CD1c-positive myeloid dendritic cell (primary cell): ENCODE measurements at regions not wholly inside any gene's neighbourhood (a gene's known extent, or its start where the extent isn't known, plus 50 kb on each side); places are given as distances from the start of the nearest gene placed in this dataset.
"Not testable (repeated sequence)": the region's sequence is repeated elsewhere in the genome, so short reads cannot be mapped to it uniquely, and the experiment has no call there.

Source experiments
- DNase-seq: peaks from one replicate; pipeline ENCODE4 v3.0.0-alpha.2; 2016; ENCODE audit errors: extremely low spot score

DNA sequence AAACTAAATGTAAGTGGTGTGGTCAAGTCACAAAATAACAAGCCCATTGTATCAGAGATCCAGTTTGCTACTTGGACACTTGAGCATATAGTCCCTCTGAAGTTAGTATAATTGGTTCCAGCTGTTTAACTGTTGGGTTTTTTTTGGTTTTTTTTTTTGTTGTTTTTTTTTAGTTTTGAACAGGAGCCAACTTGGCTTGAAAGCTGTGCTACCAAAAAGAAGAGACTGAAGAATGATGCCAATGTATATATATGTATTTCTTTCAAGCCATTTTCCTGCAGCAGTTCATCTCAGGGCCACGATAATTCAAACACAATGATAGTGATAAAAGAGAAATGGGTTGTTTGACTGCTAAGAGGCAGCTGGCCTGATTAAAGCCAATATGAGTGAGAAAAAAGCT is 138.3 kb downstream of the PCDH18 start:
- no peak for DNase-seq

- no peak for DNase-seq
Measured at GRCh38 chr4:137393044-137393443, 139.2 kb downstream of the PCDH18 start.

DNA sequence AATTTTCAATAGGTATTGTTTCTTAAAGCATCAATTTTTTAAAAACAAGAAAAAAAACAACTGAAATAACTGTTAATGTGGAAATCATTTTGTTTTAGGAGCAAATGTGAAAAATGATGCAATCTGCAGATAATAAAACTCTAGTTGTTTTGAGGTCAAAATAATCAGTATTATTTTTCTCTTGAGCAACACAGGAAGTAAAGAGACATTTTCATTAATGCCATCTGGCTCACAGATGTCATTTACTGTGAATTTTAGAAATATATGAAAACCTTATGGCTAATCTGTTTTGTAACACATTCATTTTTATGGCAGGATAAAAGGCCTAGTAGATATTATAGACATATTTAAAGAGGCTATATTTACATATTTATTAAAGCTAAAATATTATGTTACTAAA is 141.6 kb downstream of the PCDH18 start:
- no peak for DNase-seq

- no peak for DNase-seq
Measured at GRCh38 chr4:137389911-137390520, 142.3 kb downstream of the PCDH18 start.

DNA sequence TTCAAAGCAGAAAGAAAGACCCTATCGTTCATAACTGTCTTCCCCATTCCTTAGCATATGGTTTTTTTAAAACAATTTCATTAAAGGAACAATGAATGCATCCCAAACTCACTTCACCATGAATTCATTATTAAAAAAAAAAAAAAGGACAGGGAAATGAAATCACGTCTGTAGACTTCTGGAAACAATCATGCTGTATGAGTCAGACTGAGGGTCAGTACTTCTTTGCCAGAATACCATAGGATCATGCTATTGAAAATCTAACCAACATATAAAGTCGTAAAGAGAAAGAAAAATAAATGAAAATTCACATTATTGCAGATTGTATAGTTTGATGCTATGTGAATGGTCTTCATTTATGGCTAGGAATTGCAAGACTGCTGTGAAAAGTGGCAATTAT is 144.4 kb downstream of the PCDH18 start:
- no peak for DNase-seq

GRCh38 chr4:137384476-137384875 is 147.8 kb downstream of the PCDH18 start:
- no peak for DNase-seq

GRCh38 chr4:137378821-137379220 is 153.5 kb downstream of the PCDH18 start:
- DNase-seq = no peak

GRCh38 chr4:137378393-137378792 is 153.9 kb downstream of the PCDH18 start:
- no peak for DNase-seq

- no peak for DNase-seq
Measured at GRCh38 chr4:137376312-137376711, 156.0 kb downstream of the PCDH18 start.

DNA sequence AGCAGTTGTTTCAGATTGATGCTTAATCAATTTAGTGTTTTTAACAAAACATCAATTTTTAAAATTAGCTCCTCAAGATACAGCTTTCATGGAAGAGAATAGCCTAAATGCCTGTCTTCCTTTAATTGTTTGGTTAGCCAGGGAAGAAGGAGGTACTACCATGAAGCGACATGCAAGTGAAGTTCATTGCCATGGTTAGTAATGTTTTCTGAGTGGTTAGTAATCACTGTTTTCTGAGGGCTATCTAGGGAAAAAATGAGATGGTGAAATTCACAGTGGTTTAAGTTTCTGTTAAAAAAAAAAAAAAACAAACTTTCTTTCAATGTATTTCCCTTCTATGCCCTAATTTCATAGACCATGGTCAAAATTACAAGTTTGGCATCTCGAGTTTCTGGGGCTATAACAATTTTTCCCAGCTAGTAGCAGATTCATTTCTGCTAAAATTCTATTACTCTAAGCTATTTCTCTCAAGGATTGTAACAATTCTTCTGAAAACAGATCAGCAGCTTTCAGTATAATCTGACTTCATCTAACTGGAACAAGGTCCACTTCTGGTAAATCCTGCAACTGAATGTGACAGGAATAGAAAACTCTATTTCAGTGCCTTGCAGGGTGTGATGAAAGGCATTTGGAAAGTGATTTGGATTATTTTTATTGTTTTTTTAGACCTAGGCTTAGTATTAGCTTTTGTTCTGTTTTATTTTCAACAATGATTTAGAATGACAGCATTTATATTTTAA is 157.0 kb downstream of the PCDH18 start:
- DNase-seq = no peak

DNA sequence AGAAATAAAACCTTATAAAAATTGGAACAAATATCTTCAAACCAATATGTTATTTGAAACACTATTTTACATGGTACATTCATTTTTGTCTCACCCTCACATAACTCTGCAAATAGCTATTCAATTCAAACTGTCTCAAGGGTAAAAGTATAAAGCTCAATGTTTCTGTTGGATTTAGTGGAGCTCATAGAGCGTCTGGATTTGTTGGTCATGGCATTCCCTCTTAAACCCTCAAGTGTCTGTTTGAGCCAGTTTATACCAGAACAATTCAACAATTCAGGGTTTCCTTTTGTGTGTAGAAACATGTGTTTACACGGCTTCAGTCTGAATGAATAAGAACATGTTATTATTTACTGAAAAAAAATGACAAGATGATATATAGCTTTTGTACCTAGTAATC is 161.6 kb downstream of the PCDH18 start:
- no peak for DNase-seq

DNA sequence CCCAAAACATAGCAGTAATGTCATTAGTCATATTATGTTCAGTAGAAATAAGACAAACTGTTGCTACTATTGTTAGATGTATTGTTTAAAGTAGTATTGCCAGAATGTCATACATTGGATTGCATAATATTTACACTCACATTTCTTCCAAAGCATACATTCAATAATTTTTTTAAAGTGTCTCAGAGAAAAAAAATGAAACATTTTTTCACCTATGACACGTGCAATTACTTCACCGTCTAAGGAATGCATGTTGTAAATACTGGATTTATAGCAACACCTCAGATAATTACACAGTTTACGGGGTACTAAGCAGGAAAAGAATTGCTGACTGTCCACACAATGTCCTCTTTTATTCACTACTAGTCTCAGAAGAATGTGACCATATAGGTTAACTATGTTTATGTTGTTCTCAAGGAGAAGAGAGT is 162.1 kb downstream of the PCDH18 start:
- DNase-seq = no peak

GRCh38 chr4:137367620-137368019 is 164.7 kb downstream of the PCDH18 start:
- no peak for DNase-seq

- DNase-seq = no peak
Measured at GRCh38 chr4:137363496-137363895, 168.8 kb downstream of the PCDH18 start.

DNA sequence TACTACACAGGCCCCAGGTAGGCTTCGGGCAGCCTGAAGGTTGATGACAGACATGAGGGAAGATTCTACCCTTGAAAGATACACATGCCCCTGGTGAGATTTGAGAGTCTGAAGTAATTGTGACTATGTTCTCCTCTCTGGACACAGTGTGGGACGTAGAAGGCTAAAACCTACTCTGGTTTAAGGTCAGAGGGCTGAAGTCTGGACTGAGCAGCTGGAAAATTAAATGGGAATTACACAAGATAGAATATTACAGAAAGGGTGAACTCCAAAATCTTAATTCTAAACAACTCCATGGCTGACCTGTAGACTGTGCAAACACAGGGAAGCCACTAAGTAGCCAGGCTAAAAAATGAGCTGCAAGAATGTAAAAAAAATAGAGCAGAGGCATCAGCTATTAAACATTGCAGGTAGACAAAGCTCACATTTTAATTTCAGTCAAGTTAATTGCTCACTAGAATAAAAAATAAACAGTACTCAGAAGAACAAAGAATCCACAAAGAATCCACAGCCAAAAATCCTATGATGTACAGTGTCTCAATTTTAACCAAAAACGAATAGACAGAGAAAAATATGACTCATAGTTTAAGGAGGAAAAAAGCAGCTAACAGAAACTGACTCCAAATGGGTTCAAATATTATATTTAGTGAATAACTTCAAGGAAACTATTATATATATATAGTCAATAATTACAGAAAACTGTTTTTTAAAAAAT is 170.4 kb downstream of the PCDH18 start:
- DNase-seq = no peak

- no peak for DNase-seq
Measured at GRCh38 chr4:137360761-137361160, 171.5 kb downstream of the PCDH18 start.

DNA sequence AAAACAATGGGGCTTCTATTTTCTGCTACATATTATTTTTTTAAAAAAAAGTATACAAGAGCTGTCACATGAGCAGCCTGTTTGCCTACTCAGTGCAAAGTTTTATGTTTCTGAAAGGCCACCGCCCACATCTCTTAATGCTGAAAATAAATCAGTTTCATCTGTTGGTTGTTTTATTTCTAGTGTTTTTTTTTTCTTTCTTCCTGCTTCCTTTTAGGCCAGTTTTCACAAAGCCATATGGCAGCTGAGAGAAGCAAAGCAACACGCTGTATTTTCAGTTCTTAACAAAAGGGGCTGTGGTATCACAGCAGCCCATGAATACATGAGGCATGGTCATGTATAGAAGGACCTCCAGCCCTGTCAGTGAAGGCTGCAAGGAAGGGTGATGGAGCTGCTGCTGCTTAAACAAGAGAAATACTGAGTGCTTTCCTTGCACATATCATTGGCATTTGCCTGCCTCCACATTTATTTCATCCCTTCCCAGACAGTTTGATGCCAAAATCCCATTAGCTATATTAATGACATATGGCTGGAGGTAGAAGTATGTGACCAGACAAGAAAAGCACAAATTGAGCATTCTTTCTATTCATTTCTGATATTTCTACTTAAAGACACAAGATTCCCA is 172.5 kb downstream of the PCDH18 start:
- no peak for DNase-seq

DNA sequence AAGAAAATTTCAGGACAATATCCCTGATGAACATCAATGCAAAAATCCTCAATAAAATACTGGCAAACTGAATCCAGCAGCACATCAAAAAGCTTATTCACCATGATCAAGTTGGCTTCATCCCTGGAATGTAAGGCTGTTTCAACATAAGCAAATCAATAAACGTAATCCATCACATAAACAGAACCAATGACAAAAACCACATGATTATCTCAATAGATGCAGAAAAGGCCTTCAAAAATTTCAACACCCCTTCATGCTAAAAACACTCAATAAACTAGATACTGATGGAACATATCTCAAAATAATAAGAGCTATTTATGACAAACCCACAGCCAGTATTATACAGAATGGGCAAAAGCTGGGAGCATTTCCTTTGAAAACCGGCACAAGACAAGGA is 177.7 kb downstream of the PCDH18 start:
- DNase-seq = not testable (repeated sequence)

DNA sequence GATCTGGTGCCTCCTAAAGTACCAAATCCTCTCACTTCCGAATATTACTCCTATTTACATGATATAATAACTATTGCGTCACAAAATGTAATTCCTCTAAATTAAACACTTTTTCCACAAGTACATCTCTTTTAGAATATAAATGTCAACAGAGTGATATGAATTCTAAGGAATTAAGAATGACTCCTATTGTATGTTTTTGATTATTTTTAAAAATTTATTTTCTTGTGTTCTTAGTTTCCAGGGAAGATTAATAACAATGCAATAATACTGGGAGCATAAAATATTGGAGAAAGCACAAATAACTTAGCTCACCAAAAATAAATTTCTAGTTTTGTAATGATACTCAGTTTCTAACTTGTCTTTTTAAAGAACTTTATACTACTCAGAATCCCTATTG is 184.9 kb downstream of the PCDH18 start:
- no peak for DNase-seq

DNA sequence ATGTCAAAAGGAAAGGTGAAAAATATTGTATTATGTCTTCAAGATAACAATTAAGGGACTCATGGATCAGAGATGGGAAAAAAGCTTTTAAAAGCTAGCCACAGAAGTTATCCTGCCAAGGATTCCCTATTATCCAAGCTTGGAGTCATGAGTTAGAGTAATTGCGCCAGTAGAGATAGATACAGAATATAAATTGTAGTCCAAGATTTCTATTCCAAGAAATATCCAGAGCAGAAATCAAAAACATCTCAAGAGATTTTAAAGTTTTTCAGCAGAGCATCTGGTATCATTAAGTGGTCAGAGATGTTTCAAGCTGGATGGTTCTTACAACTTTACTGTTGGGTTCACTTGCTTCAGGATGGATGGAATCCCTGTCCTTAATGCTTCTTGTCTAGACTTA is 186.7 kb downstream of the PCDH18 start:
- DNase-seq = no peak

DNA sequence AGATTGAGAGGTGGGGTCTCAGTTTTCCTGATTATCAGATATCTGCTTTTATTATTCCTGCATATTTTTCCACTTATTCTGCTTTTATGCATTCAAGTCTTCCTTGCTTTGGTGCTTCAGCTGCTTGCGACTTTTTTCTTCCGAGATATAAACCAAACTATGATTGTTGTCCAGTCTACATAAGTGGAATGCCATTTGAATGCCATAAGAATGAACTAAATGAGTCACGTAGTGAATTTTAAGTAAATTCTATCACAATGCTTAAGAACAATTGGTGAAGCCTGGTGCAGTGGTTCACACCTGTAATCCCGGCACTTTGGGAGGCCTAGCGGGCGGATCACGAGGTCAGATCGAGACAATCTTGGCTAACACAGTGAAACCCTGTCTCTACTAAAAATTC is 189.1 kb downstream of the PCDH18 start:
- DNase-seq = no peak

- DNase-seq = no peak
Measured at GRCh38 chr4:137333031-137333430, 199.3 kb downstream of the PCDH18 start.

GRCh38 chr4:137312257-137312656 is 220.0 kb downstream of the PCDH18 start:
- no peak for DNase-seq
